Lower lobe of right lung (tissue), 2 donors: ENCODE measurements at regions not wholly inside any gene's neighbourhood (a gene's known extent, or its start where the extent isn't known, plus 50 kb on each side); places are given as distances from the start of the nearest gene placed in this dataset.

Experiments used
- ATAC-seq, 2 donors: fragments of 200-7000 bp; cut with Tn5 transposase; one replicate each; pipeline ENCODE4 v1.9.1; 2020 to 2022; ENCODE audit warnings: mild to moderate bottlenecking in 2 of 2, moderate library complexity in 2 of 2
- DNase-seq: peaks from one replicate; pipeline ENCODE4 v3.0.0-alpha.2; 2020
- H3K27ac ChIP-seq: fragments of 200-600 bp; one replicate; pipeline ENCODE4 v1.8.0; 2022
- H3K27me3 ChIP-seq: fragments of 200-600 bp; one replicate; pipeline ENCODE4 v1.8.0; 2022; ENCODE audit warnings: low read depth
- H3K36me3 ChIP-seq: fragments of 200-600 bp; one replicate; pipeline ENCODE4 v1.8.0; 2022; ENCODE audit warnings: mild to moderate bottlenecking
- H3K4me1 ChIP-seq: fragments of 200-600 bp; one replicate; pipeline ENCODE4 v1.8.0; 2022
- H3K4me3 ChIP-seq: fragments of 200-600 bp; one replicate; pipeline ENCODE4 v1.8.0; 2022; ENCODE audit warnings: mild to moderate bottlenecking
- H3K9me3 ChIP-seq: fragments of 200-600 bp; one replicate; pipeline ENCODE4 v1.8.0; 2022
- CTCF ChIP-seq: fragments of 200-600 bp; IDR thresholded peaks from one replicate; pipeline ENCODE4 v1.8.0; 2022; ENCODE audit warnings: antibody characterized with exemption, mild to moderate bottlenecking
- intact Hi-C: fragments of 100-400 bp; cut with DNase I; formaldehyde crosslinking; loops from one replicate; pipeline ENCODE4 v1.11.0; 2022
- donor health status: DM: no; HTN: yes; CAD: no; lungs with severe emphysema.

GRCh38 chr7:114785496-114785895 is 136.4 kb upstream of the MDFIC start:
- intact Hi-C loops = no loop called here
- Histone ChIP-seq H3K9me3 (no peaks in the 10 kb centered on the region), H3K4me1 (no peaks in the 10 kb centered on the region), H3K27ac (no peak overlapping the region), H3K27me3 (no peaks in the 10 kb centered on the region), H3K4me3 (no peak overlapping the region), H3K36me3 (no peaks in the 10 kb centered on the region)
- TF ChIP-seq CTCF = no peak
- ATAC-seq (no peak), DNase-seq (no peak)

GRCh38 chr7:114786455-114786854 is 135.4 kb upstream of the MDFIC start:
- TF ChIP-seq CTCF = no peak
- no peaks in the 10 kb centered on the region for H3K36me3 ChIP-seq
- DNase-seq (no peak), ATAC-seq (no peak)
- no peak overlapping the region for H3K4me3 ChIP-seq
- no peaks in the 10 kb centered on the region for H3K4me1 ChIP-seq
- H3K27ac ChIP-seq = no peak overlapping the region
- no peaks in the 10 kb centered on the region for H3K27me3 ChIP-seq
- no peaks in the 10 kb centered on the region for H3K9me3 ChIP-seq
- intact Hi-C loops = no loop called here

- intact Hi-C loops = no loop called here
- DNase-seq (no peak), ATAC-seq (no peak)
- Histone ChIP-seq H3K9me3 (no peaks in the 10 kb centered on the region), H3K36me3 (no peaks in the 10 kb centered on the region), H3K27ac (no peak overlapping the region), H3K4me3 (no peak overlapping the region), H3K27me3 (no peaks in the 10 kb centered on the region), H3K4me1 (no peaks in the 10 kb centered on the region)
- no peak for TF ChIP-seq CTCF
Observed at GRCh38 chr7:114787556-114787955, 134.3 kb upstream of the MDFIC start.

GRCh38 chr7:114788706-114789105 is 133.2 kb upstream of the MDFIC start:
- no peak for DNase-seq
- no peaks in the 10 kb centered on the region for H3K36me3 ChIP-seq

GRCh38 chr7:114789161-114789560 is 132.7 kb upstream of the MDFIC start:
- intact Hi-C loops = no loop called here
- no peaks in the 10 kb centered on the region for H3K36me3 ChIP-seq
- H3K27ac ChIP-seq = no peak overlapping the region
- H3K4me3 ChIP-seq = no peak overlapping the region
- no peaks in the 10 kb centered on the region for H3K4me1 ChIP-seq
- DNase-seq = no peak
- no peaks in the 10 kb centered on the region for H3K9me3 ChIP-seq
- no peak for TF ChIP-seq CTCF
- no peaks in the 10 kb centered on the region for H3K27me3 ChIP-seq
- no peak for ATAC-seq

More at GRCh38 chr7:114788706-114789105, 133.2 kb upstream of the MDFIC start:
- TF ChIP-seq CTCF = no peak
- ATAC-seq = no peak
- no peaks in the 10 kb centered on the region for H3K4me1 ChIP-seq
- no peak overlapping the region for H3K27ac ChIP-seq
- intact Hi-C loops = no loop called here
- no peaks in the 10 kb centered on the region for H3K9me3 ChIP-seq
- no peaks in the 10 kb centered on the region for H3K27me3 ChIP-seq
- H3K4me3 ChIP-seq = no peak overlapping the region

GRCh38 chr7:114789871-114790311 is 132.0 kb upstream of the MDFIC start:
- H3K36me3 ChIP-seq = no peaks in the 10 kb centered on the region
- H3K4me3 ChIP-seq = no peak overlapping the region
- intact Hi-C loops = no loop called here
- no peaks in the 10 kb centered on the region for H3K4me1 ChIP-seq
- no peaks in the 10 kb centered on the region for H3K9me3 ChIP-seq
- no peak overlapping the region for H3K27ac ChIP-seq
- H3K27me3 ChIP-seq = no peaks in the 10 kb centered on the region
- no peak for TF ChIP-seq CTCF
- ATAC-seq (no peak), DNase-seq (no peak)
